Mammary epithelial cell (primary cell): ENCODE measurements at regions not wholly inside any gene's neighbourhood (a gene's known extent, or its start where the extent isn't known, plus 50 kb on each side); places are given as distances from the start of the nearest gene placed in this dataset.

Experiments
- CTCF ChIP-seq, 2 donors: IDR thresholded peaks in 1 of 2; conservative IDR thresholded peaks in 1 of 2; 2 replicates each; pipeline ENCODE4 v1.5.1; 2011 to 2012; ENCODE audit warnings: inconsistent platforms in 2 of 2, low read length in 2 of 2, mild to moderate bottlenecking in 2 of 2, control low read depth in 1 of 2, low read depth in 1 of 2; ENCODE audit not compliant: insufficient read depth in 1 of 2; ENCODE audit errors: extremely low read depth in 1 of 2
- EZH2 ChIP-seq: IDR thresholded peaks from 2 replicates; pipeline ENCODE4 v1.6.1; 2012; ENCODE audit warnings: low read length, inconsistent platforms, borderline replicate concordance

- TF ChIP-seq CTCF (conservative IDR thresholded peaks at IDR 0.05 in 1 of 2, IDR thresholded peaks at IDR 0.05 in 1 of 2; ENCODE audit: extremely low read depth in 1 of 2, insufficient read depth in 1 of 2, low read depth in 1 of 2, low read length in 2 of 2), result no peak
- no peak for TF ChIP-seq EZH2
These were observed 65.4 kb upstream of the STK32A start for GRCh38 chr5:147169399-147169798.
